ENCODE measurements at regions not wholly inside any gene's neighbourhood (a gene's known extent, or its start where the extent isn't known, plus 50 kb on each side); places are given as distances from the start of the nearest gene placed in this dataset.

GRCh38 chr5:29853711-29854220 is 1339.7 kb upstream of the CDH6 start:
- TF ChIP-seq CTCF (IDR thresholded peaks at IDR 0.05): no peak
- no peak for TF ChIP-seq POLR2AphosphoS5 (IDR thresholded peaks at IDR 0.05)
